ENCODE measurements at regions not wholly inside any gene's neighbourhood (a gene's known extent, or its start where the extent isn't known, plus 50 kb on each side); places are given as distances from the start of the nearest gene placed in this dataset.

GRCh38 chr13:83794583-83794982, 87.7 kb downstream of the SLITRK1 start:
- no peak for TF ChIP-seq FOXM1 (IDR thresholded peaks at IDR 0.05; ENCODE audit: borderline replicate concordance)
- TF ChIP-seq HDGF (IDR thresholded peaks at IDR 0.05; ENCODE audit: borderline replicate concordance) = no peak
- no peak for TF ChIP-seq SP1 (IDR thresholded peaks at IDR 0.05)
- no peak for TF ChIP-seq FOXK2 (IDR thresholded peaks at IDR 0.05)
- TF ChIP-seq CTBP1 (IDR thresholded peaks at IDR 0.05; ENCODE audit: borderline replicate concordance) = no peak
- no peak for TF ChIP-seq FOXA1 (IDR thresholded peaks at IDR 0.05)
- TF ChIP-seq ZNF384 (IDR thresholded peaks at IDR 0.05) = no peak
- TF ChIP-seq ARNT (IDR thresholded peaks at IDR 0.05) = no peak
- no peak for TF ChIP-seq NFRKB (IDR thresholded peaks at IDR 0.05)
